ENCODE measurements at regions not wholly inside any gene's neighbourhood (a gene's known extent, or its start where the extent isn't known, plus 50 kb on each side); places are given as distances from the start of the nearest gene placed in this dataset.
"Not testable (repeated sequence)": the region's sequence is repeated elsewhere in the genome, so short reads cannot be mapped to it uniquely, and the experiment has no call there.

- H3K4me1 Mint-ChIP-seq = no peaks in the 10 kb centered on the region
- ATAC-seq (replicated peaks; ENCODE audit: extremely low read depth, poor library complexity, severe bottlenecking) = no peak
- no peak overlapping the region for H3K27ac Mint-ChIP-seq (ENCODE audit: low read depth)
- no peaks in the 10 kb centered on the region for H3K36me3 Mint-ChIP-seq (ENCODE audit: insufficient read depth)
- H3K4me3 Mint-ChIP-seq = no peak overlapping the region
- DNase-seq (ENCODE audit: low spot score in 2 of 2) = no peak
- H3K9me3 Mint-ChIP-seq = no peaks in the 10 kb centered on the region
- no peaks in the 10 kb centered on the region for H3K27me3 Mint-ChIP-seq
Measured at GRCh38 chr16:54766355-54766754, 164.3 kb upstream of the IRX5 start.

DNA sequence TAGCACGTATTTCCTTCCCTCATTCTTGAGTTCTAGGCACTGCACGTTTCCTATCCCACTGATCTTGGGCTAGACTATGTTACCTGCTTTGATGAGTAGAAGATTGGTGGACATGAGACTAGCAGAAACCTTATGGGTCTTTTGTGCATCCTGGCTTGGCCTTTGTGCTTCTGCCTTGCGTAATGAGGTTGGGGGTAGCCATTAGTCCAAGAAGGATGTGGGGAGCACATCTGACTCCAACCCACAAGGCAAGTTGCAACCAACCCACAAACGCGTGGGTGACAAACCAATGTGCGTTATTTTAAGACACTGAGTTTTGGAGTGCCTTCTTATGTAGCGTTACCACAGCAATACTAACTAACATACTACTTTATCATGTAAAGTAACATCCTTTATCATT is 180.4 kb upstream of the IRX5 start:
- H3K27me3 Mint-ChIP-seq = no peaks in the 10 kb centered on the region
- DNase-seq (ENCODE audit: low spot score in 2 of 2) = no peak
- no peak overlapping the region for H3K4me3 Mint-ChIP-seq
- ATAC-seq (replicated peaks; ENCODE audit: extremely low read depth, poor library complexity, severe bottlenecking) = no peak
- no peak overlapping the region for H3K27ac Mint-ChIP-seq (ENCODE audit: low read depth)
- peaks cover 5% of the 10 kb centered on the region for H3K9me3 Mint-ChIP-seq
- peaks cover 1% of the 10 kb centered on the region for H3K36me3 Mint-ChIP-seq (ENCODE audit: insufficient read depth)
- H3K4me1 Mint-ChIP-seq = no peaks in the 10 kb centered on the region

DNA sequence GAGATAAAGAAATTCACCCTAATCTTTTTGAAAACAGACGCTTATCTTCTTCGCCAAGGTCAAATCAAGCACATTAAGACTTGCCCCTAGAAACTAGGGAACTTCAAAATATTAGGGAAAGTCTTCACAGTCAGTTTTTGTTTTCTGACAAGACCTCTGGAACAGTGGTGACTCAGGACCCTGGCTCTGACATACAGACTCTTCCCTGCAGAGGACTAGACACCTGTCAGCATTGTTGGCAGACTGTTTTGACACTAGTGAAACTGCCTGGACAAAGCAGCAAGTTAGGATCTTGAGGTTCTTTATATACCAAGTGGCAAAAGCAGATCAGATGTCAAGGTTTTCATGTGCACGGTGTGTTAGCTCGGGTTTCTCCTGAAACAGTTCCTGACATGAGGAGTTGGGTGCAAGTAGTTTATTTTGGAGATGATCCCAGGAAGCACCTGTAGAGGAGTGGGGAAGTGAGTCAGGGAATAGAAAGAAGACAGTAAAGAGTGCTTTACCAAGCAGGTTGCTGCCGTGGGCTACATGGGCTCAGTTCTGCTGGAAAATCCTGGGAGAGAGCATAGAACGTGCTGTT is 182.0 kb upstream of the IRX5 start:
- Mint-ChIP-seq H3K27ac (ENCODE audit: low read depth) (no peak overlapping the region), H3K4me3 (no peak overlapping the region), H3K9me3 (peaks cover 2% of the 10 kb centered on the region), H3K27me3 (no peaks in the 10 kb centered on the region), H3K4me1 (no peaks in the 10 kb centered on the region), H3K36me3 (ENCODE audit: insufficient read depth) (peaks cover 1% of the 10 kb centered on the region)
- ATAC-seq (replicated peaks; ENCODE audit: extremely low read depth, poor library complexity, severe bottlenecking) (no peak), DNase-seq (ENCODE audit: low spot score in 2 of 2) (no peak)

- Mint-ChIP-seq H3K9me3 (no peaks in the 10 kb centered on the region), H3K27me3 (no peaks in the 10 kb centered on the region), H3K27ac (ENCODE audit: low read depth) (no peak overlapping the region), H3K4me1 (no peaks in the 10 kb centered on the region), H3K36me3 (ENCODE audit: insufficient read depth) (peaks cover 1% of the 10 kb centered on the region), H3K4me3 (no peak overlapping the region)
- no peak for DNase-seq (ENCODE audit: low spot score in 2 of 2)
- no peak for ATAC-seq (replicated peaks; ENCODE audit: extremely low read depth, poor library complexity, severe bottlenecking)
Measured at GRCh38 chr16:54746596-54746995, 184.1 kb upstream of the IRX5 start.

DNA sequence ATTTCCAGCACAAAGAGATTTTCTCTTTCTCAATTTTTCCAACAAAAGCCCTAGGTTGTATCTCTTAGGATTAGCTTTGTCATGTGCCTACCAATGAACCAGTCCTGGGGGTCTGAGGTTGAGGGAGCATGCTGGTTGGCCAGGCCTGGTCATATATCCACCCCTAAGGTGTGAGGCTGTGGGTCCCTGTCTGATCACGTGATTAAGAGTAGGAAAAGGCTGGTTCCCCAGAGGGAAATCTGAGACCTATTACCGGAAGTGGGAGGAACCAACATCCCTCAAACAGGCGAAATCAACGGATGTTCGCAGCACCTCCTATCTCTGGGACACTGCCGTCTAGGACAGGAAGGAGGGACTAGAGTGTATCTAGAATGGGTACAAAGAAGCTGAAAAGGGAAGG is 185.7 kb upstream of the IRX5 start:
- Mint-ChIP-seq H3K27me3 (no peaks in the 10 kb centered on the region), H3K27ac (ENCODE audit: low read depth) (no peak overlapping the region), H3K4me1 (no peaks in the 10 kb centered on the region), H3K36me3 (ENCODE audit: insufficient read depth) (peaks cover 1% of the 10 kb centered on the region), H3K4me3 (no peak overlapping the region), H3K9me3 (no peaks in the 10 kb centered on the region)
- ATAC-seq (replicated peaks; ENCODE audit: extremely low read depth, poor library complexity, severe bottlenecking) (no peak), DNase-seq (ENCODE audit: low spot score in 2 of 2) (no peak)

DNA sequence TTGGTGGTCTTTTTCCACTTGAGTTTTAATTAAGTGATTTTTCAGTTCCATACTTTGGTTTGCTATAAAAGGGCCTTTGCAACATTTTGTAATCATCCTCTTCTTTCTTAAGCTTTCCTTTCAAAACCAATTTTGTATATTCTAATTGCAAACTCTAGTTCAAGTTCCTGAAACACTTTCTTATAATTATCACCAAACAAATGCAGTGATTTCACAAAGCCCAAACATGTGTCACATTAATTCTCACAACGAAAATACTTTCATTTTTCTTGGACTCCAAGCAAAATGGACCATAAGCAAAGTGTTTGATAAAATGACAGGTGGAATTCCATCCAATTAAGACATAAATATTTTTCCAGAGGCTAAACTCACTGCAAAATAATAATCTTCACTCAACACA is 188.2 kb upstream of the IRX5 start:
- Mint-ChIP-seq H3K27ac (ENCODE audit: low read depth) (no peak overlapping the region), H3K36me3 (ENCODE audit: insufficient read depth) (no peaks in the 10 kb centered on the region), H3K4me1 (no peaks in the 10 kb centered on the region), H3K9me3 (no peaks in the 10 kb centered on the region), H3K27me3 (no peaks in the 10 kb centered on the region), H3K4me3 (no peak overlapping the region)
- ATAC-seq (replicated peaks; ENCODE audit: extremely low read depth, poor library complexity, severe bottlenecking) (no peak), DNase-seq (ENCODE audit: low spot score in 2 of 2) (no peak)

DNA sequence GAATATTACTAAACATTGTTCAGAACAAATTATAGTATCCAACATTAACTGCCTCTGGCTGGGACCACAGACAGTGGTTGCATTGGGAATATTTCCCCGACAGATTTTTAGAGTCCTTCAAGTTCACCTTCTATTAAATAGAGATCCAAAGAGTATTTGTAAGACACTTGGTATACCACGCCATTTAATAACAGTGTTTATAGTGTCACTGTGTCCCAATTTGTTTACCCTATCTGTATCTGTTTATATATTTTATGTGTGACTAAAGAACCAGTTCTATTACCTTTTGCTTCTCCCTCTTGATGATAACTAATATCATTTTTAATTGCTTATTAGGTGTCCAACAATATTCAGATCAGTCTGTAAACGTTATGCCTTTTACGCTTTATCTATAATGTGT is 191.3 kb upstream of the IRX5 start:
- Mint-ChIP-seq H3K4me3 (no peak overlapping the region), H3K36me3 (ENCODE audit: insufficient read depth) (no peaks in the 10 kb centered on the region), H3K27me3 (no peaks in the 10 kb centered on the region), H3K27ac (ENCODE audit: low read depth) (no peak overlapping the region), H3K9me3 (no peaks in the 10 kb centered on the region), H3K4me1 (no peaks in the 10 kb centered on the region)
- no peak for ATAC-seq (replicated peaks; ENCODE audit: extremely low read depth, poor library complexity, severe bottlenecking)
- no peak for DNase-seq (ENCODE audit: low spot score in 2 of 2)

- DNase-seq (ENCODE audit: low spot score in 2 of 2) (no peak), ATAC-seq (replicated peaks; ENCODE audit: extremely low read depth, poor library complexity, severe bottlenecking) (no peak)
- Mint-ChIP-seq H3K27me3 (no peaks in the 10 kb centered on the region), H3K4me3 (no peak overlapping the region), H3K4me1 (no peaks in the 10 kb centered on the region), H3K9me3 (no peaks in the 10 kb centered on the region), H3K36me3 (ENCODE audit: insufficient read depth) (no peaks in the 10 kb centered on the region), H3K27ac (ENCODE audit: low read depth) (no peak overlapping the region)
Measured at GRCh38 chr16:54734156-54734555, 196.5 kb upstream of the IRX5 start.

DNA sequence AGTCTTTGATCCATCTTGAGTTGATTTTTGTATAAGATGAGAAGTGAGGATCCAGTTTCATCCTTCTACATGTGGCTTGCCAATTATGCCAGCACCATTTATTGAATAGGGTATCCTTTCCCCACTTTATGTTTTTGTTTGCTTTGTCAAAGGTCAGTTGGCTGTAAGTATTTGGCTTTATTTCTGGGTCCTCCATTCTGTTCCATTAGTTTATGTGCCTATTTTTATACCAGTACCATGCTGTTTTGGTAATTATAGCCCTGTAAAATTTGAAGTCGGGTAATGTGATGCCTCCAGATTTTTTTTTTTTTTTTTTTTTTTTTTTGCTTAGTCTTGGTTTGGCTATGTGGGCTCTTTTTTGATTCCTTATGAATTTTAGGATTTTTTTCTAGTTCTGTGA is 203.0 kb upstream of the IRX5 start:
- not testable (repeated sequence) for H3K9me3 Mint-ChIP-seq; ATAC-seq (replicated peaks; ENCODE audit: extremely low read depth, poor library complexity, severe bottlenecking); DNase-seq (ENCODE audit: low spot score in 2 of 2); H3K27me3 Mint-ChIP-seq; H3K36me3 Mint-ChIP-seq (ENCODE audit: insufficient read depth); H3K4me3 Mint-ChIP-seq; H3K27ac Mint-ChIP-seq (ENCODE audit: low read depth); H3K4me1 Mint-ChIP-seq

DNA sequence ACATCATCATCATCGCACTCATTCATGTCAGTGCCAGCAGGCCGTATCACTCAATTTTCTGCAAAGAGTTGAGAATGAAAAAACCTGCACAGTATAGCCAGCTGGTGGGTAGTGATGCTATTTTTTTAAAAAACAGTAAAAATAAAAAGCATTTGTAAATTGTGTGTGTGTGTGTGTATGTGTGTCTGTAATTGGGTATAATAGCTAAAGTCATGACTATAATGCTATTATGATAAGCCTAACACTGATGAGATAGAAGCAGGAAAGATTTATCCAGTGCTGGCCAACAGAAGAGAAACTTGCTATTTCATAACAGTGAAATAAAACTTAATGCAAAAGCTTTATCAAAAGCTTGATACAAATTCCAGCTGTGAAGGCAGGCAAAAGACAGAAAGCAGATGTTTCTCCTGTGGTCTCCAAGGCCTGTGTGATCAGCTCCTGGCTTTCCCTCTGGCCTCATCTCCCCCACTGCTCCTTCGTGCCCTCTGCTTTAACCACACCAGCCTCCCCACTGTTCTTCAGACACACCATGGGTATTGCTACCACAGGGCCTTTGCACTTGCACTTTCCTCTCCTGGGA is 206.2 kb upstream of the IRX5 start:
- no peak overlapping the region for H3K27ac Mint-ChIP-seq (ENCODE audit: low read depth)
- no peaks in the 10 kb centered on the region for H3K4me1 Mint-ChIP-seq
- H3K27me3 Mint-ChIP-seq = no peaks in the 10 kb centered on the region
- no peak overlapping the region for H3K4me3 Mint-ChIP-seq
- no peaks in the 10 kb centered on the region for H3K9me3 Mint-ChIP-seq
- no peaks in the 10 kb centered on the region for H3K36me3 Mint-ChIP-seq (ENCODE audit: insufficient read depth)
- DNase-seq (ENCODE audit: low spot score in 2 of 2) (no peak), ATAC-seq (replicated peaks; ENCODE audit: extremely low read depth, poor library complexity, severe bottlenecking) (no peak)

GRCh38 chr16:54722210-54722676 is 208.4 kb upstream of the IRX5 start:
- H3K27me3 Mint-ChIP-seq = no peaks in the 10 kb centered on the region
- ATAC-seq (replicated peaks; ENCODE audit: extremely low read depth, poor library complexity, severe bottlenecking) = no peak

DNA sequence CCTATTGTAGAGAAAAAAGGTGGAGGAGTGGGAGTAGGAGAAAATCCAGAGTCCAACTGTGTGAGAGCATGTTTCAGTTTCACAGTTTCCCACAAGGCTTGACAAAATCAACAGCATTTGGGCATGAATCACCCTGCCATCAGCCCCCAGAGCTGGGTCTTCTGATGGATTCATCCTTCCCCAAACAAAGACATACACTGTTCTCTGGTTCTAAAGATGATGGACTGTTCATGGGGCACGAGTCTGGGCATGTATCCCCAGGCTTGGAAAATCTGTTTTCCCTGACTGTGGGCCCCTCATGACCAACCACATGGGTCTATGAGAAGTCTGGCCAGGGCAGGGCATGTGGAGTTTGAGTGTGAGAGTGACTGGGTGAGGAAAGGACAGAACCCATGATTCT is 210.4 kb upstream of the IRX5 start:
- Mint-ChIP-seq H3K27me3 (no peaks in the 10 kb centered on the region), H3K4me1 (no peaks in the 10 kb centered on the region)

More at GRCh38 chr16:54722210-54722676, 208.4 kb upstream of the IRX5 start:
- Mint-ChIP-seq H3K27ac (ENCODE audit: low read depth) (no peak overlapping the region), H3K4me1 (no peaks in the 10 kb centered on the region), H3K36me3 (ENCODE audit: insufficient read depth) (no peaks in the 10 kb centered on the region), H3K4me3 (no peak overlapping the region), H3K9me3 (peaks cover 5% of the 10 kb centered on the region)
- DNase-seq (ENCODE audit: low spot score in 2 of 2) = no peak

GRCh38 chr16:54719624-54720023 is 211.0 kb upstream of the IRX5 start:
- H3K27me3 Mint-ChIP-seq = no peaks in the 10 kb centered on the region
- H3K27ac Mint-ChIP-seq (ENCODE audit: low read depth) = no peak overlapping the region
- no peak overlapping the region for H3K4me3 Mint-ChIP-seq
- peaks cover 5% of the 10 kb centered on the region for H3K9me3 Mint-ChIP-seq
- no peak for ATAC-seq (replicated peaks; ENCODE audit: extremely low read depth, poor library complexity, severe bottlenecking)
- no peak for DNase-seq (ENCODE audit: low spot score in 2 of 2)
- H3K4me1 Mint-ChIP-seq = no peaks in the 10 kb centered on the region
- H3K36me3 Mint-ChIP-seq (ENCODE audit: insufficient read depth) = no peaks in the 10 kb centered on the region

More for the DNA sequence above, 210.4 kb upstream of the IRX5 start:
- Mint-ChIP-seq H3K36me3 (ENCODE audit: insufficient read depth) (no peaks in the 10 kb centered on the region), H3K27ac (ENCODE audit: low read depth) (no peak overlapping the region), H3K9me3 (peaks cover 5% of the 10 kb centered on the region), H3K4me3 (no peak overlapping the region)
- DNase-seq (ENCODE audit: low spot score in 2 of 2) (no peak), ATAC-seq (replicated peaks; ENCODE audit: extremely low read depth, poor library complexity, severe bottlenecking) (no peak)
